ENCODE measurements at regions not wholly inside any gene's neighbourhood (a gene's known extent, or its start where the extent isn't known, plus 50 kb on each side); places are given as distances from the start of the nearest gene placed in this dataset.
"Not testable (repeated sequence)": the region's sequence is repeated elsewhere in the genome, so short reads cannot be mapped to it uniquely, and the experiment has no call there.

DNA sequence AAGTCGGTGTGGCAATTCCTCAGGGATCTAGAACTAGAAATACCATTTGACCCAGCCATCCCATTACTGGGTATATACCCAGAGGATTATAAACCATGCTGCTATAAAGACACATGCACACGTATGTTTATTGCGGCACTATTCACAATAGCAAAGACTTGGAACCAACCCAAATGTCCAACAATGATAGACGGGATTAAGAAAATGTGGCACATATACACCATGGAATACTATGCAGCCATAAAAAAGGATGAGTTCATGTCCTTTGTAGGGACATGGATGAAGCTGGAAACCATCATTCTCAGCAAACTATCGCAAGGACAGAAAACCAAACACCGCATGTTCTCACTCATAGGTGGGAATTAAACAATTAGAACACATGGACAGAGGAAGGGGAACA lies 80.6 kb upstream of the ST3GAL5 start:
- DNase-seq, result not testable (repeated sequence)

DNA sequence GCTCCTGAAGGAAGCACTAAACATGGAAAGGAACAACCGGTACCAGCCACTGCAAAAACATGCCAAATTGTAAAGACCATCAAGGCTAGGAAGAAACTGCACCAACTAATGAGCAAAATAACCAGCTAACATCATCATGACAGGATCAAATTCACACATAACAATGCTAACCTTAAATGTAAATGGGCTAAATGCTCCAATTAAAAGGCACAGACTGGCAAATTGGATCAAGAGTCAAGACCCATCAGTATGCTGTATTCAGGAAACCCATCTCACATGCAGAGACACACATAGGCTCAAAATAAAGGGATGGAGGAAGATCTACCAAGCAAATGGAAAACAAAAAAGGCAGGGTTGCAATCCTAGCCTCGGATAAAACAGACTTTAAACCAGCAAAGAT lies 77.0 kb upstream of the ST3GAL5 start:
- POLR2A ChIA-PET; DNase-seq; H3K4me1 Mint-ChIP-seq; H3K27ac Mint-ChIP-seq; H3K4me3 Mint-ChIP-seq; H3K27me3 Mint-ChIP-seq; H3K36me3 Mint-ChIP-seq; ATAC-seq (ENCODE audit: low read depth): not testable (repeated sequence)
- peaks cover 14% of the 10 kb centered on the region for H3K9me3 Mint-ChIP-seq

More for the DNA sequence above, 80.6 kb upstream of the ST3GAL5 start:
- H3K27ac Mint-ChIP-seq; H3K27me3 Mint-ChIP-seq; H3K36me3 Mint-ChIP-seq; POLR2A ChIA-PET; H3K4me1 Mint-ChIP-seq; ATAC-seq (ENCODE audit: low read depth); H3K4me3 Mint-ChIP-seq: not testable (repeated sequence)
- H3K9me3 Mint-ChIP-seq, result peaks cover 24% of the 10 kb centered on the region

DNA sequence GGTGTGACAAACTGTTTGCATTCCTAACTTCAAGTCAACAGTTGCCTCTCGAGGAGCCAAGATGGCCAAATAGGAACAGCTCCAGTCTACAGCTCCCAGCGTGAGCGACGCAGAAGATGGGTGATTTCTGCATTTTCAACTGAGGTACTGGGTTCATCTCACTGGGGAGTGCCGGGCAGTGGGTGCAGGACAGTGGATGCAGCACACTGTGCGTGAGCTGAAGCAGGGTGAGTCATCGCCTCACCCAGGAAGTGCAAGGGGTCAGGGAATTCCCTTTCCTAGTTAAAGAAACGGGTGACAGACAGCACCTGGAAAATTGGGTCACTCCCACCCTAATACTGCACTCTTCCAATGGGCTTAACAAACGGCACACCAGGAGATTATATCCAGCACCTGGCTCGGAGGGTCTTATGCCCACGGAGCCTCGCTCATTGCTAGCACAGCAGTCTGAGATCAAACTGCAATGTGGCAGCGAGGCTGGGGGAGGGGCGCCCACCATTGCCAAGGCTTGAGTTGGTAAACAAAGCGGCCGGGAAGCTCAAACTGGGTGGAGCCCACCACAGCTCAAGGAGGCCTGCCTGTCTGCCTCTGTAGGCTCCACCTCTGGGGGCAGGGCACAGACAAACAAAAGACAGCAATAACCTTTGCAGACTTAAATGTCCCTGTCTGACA lies 75.1 kb upstream of the ST3GAL5 start:
- H3K36me3 Mint-ChIP-seq; H3K4me1 Mint-ChIP-seq; H3K27me3 Mint-ChIP-seq; DNase-seq; H3K4me3 Mint-ChIP-seq; ATAC-seq (ENCODE audit: low read depth); H3K27ac Mint-ChIP-seq: not testable (repeated sequence)
- peaks cover 12% of the 10 kb centered on the region for H3K9me3 Mint-ChIP-seq
- POLR2A ChIA-PET, result interaction anchor here (1.1 kb wide), 1 partner anchor 35 kb away, joined by 3 read pairs; no protein-coding TSS in a partner anchor

DNA sequence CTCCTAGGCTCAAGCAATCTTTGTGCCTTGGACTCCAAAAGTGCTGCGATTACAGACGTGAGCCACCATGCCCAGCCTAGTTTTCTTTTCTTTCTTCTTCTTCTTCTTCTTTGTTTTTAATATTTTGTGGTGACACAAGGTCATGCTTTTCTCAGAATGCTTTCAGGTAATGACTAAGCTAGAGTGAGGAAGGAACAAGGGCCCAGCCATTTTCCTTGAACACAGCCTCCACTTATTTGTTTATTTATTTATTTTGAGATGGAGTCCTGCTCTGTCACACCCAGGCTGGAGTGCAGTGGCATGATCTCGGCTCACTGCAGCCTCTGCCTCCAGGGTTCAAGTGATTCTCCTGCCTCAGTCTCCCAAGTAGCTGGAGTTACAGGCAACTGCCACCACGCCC lies 74.3 kb upstream of the ST3GAL5 start:
- Mint-ChIP-seq H3K27ac (no peak overlapping the region), H3K36me3 (peaks cover 7% of the 10 kb centered on the region), H3K27me3 (peaks cover 3% of the 10 kb centered on the region), H3K9me3 (peaks cover 12% of the 10 kb centered on the region), H3K4me3 (no peak overlapping the region), H3K4me1 (peaks cover 7% of the 10 kb centered on the region)
- POLR2A ChIA-PET, result interaction anchor here (1.1 kb wide), 1 partner anchor 34 kb away, joined by 3 read pairs; no protein-coding TSS in a partner anchor
- DNase-seq (no peak), ATAC-seq (ENCODE audit: low read depth) (no peak)

DNA sequence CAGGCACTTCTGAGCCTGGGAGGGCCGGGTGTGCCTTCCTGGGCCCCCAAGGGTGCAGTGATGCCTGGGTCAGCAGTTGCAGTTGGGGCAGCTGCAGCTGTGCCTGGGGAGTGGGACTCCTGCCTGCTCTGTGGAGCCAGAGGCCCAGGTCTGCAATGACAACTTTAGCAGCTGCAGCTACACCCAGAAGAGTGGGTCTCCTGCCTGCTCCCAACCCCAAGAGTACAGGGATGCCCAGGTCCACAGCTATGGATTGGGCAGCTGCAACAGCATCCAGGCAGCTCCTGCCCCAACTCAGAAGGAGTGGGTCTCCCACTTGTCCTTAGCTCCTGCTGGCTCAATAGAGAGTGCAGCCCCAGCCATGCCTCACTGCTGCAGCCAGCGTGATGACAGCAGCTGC lies 73.0 kb upstream of the ST3GAL5 start:
- no peak overlapping the region for H3K27ac Mint-ChIP-seq
- peaks cover 7% of the 10 kb centered on the region for H3K36me3 Mint-ChIP-seq
- H3K4me1 Mint-ChIP-seq, result peaks cover 11% of the 10 kb centered on the region
- peaks cover 10% of the 10 kb centered on the region for H3K9me3 Mint-ChIP-seq
- DNase-seq (no peak), ATAC-seq (ENCODE audit: low read depth) (no peak)
- H3K27me3 Mint-ChIP-seq, result peaks cover under 1% of the 10 kb centered on the region
- no peak overlapping the region for H3K4me3 Mint-ChIP-seq
- POLR2A ChIA-PET, result no interaction called here

DNA sequence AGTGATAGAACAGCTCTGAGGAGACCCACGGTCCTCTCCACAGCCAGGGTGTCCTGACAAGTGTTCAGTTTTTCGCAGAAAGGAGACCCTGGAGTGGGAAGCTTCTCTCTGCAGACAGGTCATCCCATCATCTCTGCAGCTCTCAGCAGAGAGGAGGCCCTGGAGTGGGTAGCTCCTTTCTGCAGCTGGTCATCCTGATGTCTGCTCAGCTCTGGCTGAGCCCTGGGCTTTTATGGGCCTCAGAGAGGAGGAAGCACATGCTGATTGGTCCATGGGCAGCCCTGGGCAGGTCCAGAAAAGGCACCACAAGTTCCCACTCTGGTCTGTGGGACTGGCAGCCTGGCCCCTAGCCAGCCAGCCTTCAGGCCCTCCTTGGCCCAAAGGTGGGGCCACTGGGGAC lies 72.3 kb upstream of the ST3GAL5 start:
- Mint-ChIP-seq H3K36me3 (peaks cover 7% of the 10 kb centered on the region), H3K27ac (no peak overlapping the region)
- POLR2A ChIA-PET, result no interaction called here

DNA sequence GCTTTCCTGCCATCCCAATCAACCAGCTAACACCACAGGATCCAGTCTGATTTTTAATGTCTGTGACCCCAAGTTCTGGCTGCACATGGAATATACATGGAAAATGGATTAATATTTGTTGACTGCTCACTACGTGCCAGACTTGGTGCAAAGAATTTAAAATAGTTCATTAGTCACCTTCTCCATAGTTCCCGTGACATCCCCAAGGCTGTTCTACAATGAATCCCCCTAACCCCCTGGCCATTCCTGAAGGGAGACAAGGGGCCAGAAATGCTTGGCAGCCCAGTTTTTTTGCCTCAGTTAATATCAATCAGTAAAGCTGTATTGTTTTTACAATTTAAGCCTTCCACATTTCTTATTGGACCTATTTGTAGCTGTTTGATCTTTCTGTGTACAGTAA lies 71.0 kb upstream of the ST3GAL5 start:
- no peak overlapping the region for H3K27ac Mint-ChIP-seq
- no peak overlapping the region for H3K4me3 Mint-ChIP-seq
- H3K9me3 Mint-ChIP-seq, result peaks cover 5% of the 10 kb centered on the region
- H3K4me1 Mint-ChIP-seq, result peaks cover 14% of the 10 kb centered on the region
- DNase-seq, result no peak
- H3K36me3 Mint-ChIP-seq, result peaks cover 5% of the 10 kb centered on the region
- POLR2A ChIA-PET, result no interaction called here
- no peaks in the 10 kb centered on the region for H3K27me3 Mint-ChIP-seq
- ATAC-seq (ENCODE audit: low read depth), result no peak

More for the DNA sequence above, 72.3 kb upstream of the ST3GAL5 start:
- Mint-ChIP-seq H3K27me3 (no peaks in the 10 kb centered on the region), H3K4me1 (peaks cover 14% of the 10 kb centered on the region), H3K9me3 (peaks cover 10% of the 10 kb centered on the region), H3K4me3 (no peak overlapping the region)
- DNase-seq (no peak), ATAC-seq (ENCODE audit: low read depth) (no peak)

DNA sequence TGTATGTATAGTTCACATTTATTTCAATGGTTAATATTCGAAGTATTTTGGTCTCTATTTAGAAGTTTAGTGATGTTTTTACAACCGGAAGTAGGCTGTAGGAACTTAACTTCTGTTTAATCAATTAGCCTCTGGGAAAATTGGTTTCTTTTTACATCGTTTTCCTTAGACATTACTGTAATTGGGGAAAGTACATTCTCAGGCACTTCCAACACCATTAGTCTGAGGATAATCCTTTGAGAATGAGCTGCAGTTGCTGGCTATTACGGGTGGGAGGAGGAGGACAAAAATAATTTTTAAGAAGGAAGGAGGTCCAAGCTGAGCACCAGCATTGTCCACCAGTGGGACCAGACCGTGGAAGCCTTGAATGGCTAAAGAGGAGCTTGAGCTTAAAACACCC lies 70.4 kb upstream of the ST3GAL5 start:
- POLR2A ChIA-PET, result interaction anchor here (1.2 kb wide), 1 partner anchor 40 kb away, joined by 4 read pairs; no protein-coding TSS in a partner anchor
- H3K36me3 Mint-ChIP-seq, result peaks cover 5% of the 10 kb centered on the region

DNA sequence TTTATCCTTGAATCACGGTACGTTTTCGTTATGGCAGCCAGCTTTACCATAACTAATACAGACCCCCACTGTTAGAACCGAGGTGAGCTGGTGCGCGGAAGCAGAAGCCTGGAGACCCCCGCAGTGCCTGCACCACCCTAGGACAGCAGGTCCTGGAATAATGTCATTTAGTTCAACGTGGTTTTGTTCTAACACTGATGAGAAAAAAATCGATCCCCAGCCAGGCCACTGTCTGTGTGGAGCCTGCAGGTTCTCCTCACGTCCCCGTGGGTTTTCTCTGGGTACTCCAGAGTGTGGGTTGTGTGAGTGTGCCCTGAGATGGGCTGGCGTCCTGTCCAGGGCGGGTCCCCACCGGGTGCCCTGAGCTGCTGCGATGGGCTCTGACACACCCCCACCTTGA lies 69.9 kb upstream of the ST3GAL5 start:
- POLR2A ChIA-PET, result interaction anchor here (1.2 kb wide), 1 partner anchor 40 kb away, joined by 4 read pairs; no protein-coding TSS in a partner anchor

More for the DNA sequence above, 70.4 kb upstream of the ST3GAL5 start:
- Mint-ChIP-seq H3K4me1 (peaks cover 14% of the 10 kb centered on the region), H3K27me3 (no peaks in the 10 kb centered on the region), H3K4me3 (no peak overlapping the region), H3K27ac (no peak overlapping the region), H3K9me3 (peaks cover 5% of the 10 kb centered on the region)
- DNase-seq, result no peak
- no peak for ATAC-seq (ENCODE audit: low read depth)

DNA sequence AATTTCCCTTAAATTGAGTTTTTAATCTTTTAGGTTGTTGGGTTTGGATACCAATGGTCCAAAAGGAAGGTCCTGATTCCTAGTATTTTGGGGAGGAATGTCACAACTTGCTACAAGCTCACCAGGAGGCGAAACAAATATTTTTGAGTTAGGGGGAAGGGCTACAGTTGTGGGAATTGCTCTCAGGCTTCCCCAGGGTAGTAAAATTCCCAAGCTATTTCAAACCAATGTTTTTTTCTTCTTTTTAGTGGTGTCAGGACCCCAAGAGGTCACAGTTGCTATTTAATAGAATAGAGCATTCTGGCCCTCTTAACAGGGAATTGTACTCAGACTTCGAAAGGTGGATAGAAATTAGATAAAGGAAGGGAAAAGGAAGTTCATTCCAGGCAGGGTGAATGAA lies 68.5 kb upstream of the ST3GAL5 start:
- H3K9me3 Mint-ChIP-seq, result peaks cover 1% of the 10 kb centered on the region
- H3K4me3 Mint-ChIP-seq, result no peak overlapping the region
- no peak for ATAC-seq (ENCODE audit: low read depth)
- H3K4me1 Mint-ChIP-seq, result peaks cover 16% of the 10 kb centered on the region
- no peaks in the 10 kb centered on the region for H3K36me3 Mint-ChIP-seq
- no peaks in the 10 kb centered on the region for H3K27me3 Mint-ChIP-seq
- H3K27ac Mint-ChIP-seq, result no peak overlapping the region
- POLR2A ChIA-PET, result no interaction called here
- DNase-seq, result no peak

More for the DNA sequence above, 69.9 kb upstream of the ST3GAL5 start:
- Mint-ChIP-seq H3K36me3 (peaks cover 5% of the 10 kb centered on the region), H3K27me3 (no peaks in the 10 kb centered on the region), H3K27ac (no peak overlapping the region), H3K4me3 (no peak overlapping the region), H3K9me3 (peaks cover 5% of the 10 kb centered on the region), H3K4me1 (peaks cover 14% of the 10 kb centered on the region)
- ATAC-seq (ENCODE audit: low read depth) (no peak), DNase-seq (no peak)

DNA sequence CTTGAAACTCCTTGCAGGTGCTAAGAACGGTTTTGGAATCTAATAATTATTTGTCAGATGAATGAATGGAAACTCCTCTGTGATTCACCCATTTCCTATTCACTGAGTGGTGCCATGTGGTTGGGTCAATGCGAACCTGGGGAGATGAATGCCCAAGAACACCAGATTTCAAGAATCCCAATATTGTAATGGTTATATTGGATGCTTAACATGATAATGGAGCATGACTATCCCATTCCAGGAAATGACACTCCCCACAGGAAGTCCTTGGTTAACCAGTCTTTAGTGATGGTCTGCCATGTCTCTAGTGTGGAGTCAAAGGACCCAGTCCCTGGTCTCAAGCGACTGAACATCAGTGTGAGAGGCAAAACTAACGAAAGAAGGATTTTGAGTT lies 67.9 kb upstream of the ST3GAL5 start:
- no peak overlapping the region for H3K27ac Mint-ChIP-seq
- DNase-seq, result no peak
- no peaks in the 10 kb centered on the region for H3K36me3 Mint-ChIP-seq
- POLR2A ChIA-PET, result no interaction called here
- H3K27me3 Mint-ChIP-seq, result no peaks in the 10 kb centered on the region
- no peak overlapping the region for H3K4me3 Mint-ChIP-seq
- no peak for ATAC-seq (ENCODE audit: low read depth)
- peaks cover 16% of the 10 kb centered on the region for H3K4me1 Mint-ChIP-seq
- no peaks in the 10 kb centered on the region for H3K9me3 Mint-ChIP-seq

DNA sequence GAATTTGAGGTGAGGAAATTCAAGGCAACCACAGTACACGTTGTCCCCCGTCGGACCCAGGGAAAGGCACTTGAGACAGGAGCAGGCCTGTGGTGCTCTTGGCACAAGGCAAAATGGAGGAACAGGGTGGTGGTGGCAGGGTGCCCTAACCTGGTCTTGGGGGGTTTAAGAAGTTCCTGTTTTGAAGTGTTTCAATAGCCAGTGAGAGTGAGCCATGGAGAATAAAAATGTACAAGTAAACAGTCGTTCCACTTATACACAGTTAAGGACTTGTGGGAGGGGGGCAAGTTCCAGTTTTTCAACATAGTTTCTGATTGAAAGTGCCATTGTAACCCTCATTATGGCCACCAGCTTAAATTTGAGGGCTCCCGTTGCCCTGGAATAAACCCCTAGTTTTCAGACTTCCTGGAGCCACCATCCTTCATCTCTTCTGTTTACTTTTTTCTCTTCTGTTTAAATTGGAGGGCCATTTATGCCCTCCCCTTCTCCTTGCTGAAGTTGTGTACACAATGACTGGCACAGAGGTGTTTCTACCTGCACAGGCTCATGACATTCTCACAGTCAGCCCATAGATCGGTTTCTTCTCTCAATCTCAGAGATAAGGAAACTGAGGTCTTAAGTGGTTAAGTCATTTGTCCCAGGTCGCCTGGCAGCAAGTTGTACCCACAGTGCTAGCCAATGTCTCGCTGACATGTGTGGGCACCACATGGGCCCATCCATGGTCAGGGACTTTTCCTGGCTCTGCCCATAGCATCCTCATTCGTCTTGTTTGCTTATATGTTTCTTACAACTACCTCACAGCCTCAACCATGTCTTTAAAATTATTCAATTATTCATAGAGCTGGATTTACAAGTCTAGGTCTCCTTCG lies 66.0 kb upstream of the ST3GAL5 start:
- Mint-ChIP-seq H3K36me3 (no peaks in the 10 kb centered on the region), H3K27me3 (no peaks in the 10 kb centered on the region), H3K9me3 (no peaks in the 10 kb centered on the region), H3K27ac (no peak overlapping the region), H3K4me1 (peaks cover 16% of the 10 kb centered on the region), H3K4me3 (no peak overlapping the region)
- POLR2A ChIA-PET, result interaction anchor here (0.5 kb wide), 1 partner anchor 462 kb away, joined by 4 read pairs; no protein-coding TSS in a partner anchor
- no peak for DNase-seq
- ATAC-seq (ENCODE audit: low read depth), result no peak

DNA sequence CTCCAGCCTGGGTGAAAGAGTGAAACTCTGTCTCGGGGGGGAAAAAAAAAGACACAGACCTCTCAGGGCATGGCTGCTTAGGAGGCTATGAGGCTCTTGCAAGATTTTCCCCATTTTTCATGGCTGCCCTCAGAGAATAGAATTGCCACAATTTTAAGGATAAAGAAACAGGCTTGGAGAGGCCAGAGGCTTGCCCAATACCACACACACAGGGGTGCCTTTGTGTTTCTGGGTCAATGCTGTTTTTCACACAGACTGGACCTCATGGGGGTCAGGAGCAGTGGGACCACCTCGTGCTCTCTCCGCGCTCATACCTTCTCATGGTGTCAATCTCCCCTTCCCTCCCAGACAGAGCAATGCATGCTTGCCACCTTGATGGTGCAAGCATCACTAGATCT lies 65.4 kb upstream of the ST3GAL5 start:
- DNase-seq (no peak), ATAC-seq (ENCODE audit: low read depth) (no peak)
- Mint-ChIP-seq H3K4me1 (peaks cover 16% of the 10 kb centered on the region), H3K27ac (no peak overlapping the region), H3K9me3 (no peaks in the 10 kb centered on the region), H3K36me3 (no peaks in the 10 kb centered on the region), H3K4me3 (no peak overlapping the region), H3K27me3 (no peaks in the 10 kb centered on the region)
- POLR2A ChIA-PET, result interaction anchor here (0.5 kb wide), 1 partner anchor 462 kb away, joined by 4 read pairs; no protein-coding TSS in a partner anchor

DNA sequence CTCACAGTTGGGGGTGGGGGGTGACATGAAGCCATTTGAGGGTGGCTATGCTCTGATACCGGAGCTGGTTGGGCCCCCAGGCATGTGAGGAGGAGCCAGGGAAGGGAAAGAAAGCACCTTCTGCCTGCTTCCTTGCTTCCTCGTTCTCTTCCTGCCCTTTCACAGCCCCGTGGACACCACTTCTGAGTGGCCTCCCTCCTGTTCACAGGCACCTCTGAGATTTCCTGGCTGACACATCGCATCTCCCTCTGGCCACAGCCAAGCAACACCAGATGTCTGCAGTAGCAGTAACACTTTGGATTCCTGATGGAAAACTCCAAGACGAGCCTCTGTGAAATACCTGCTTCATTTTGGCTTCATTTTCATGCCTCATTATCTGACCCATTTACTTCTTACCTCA lies 64.7 kb upstream of the ST3GAL5 start:
- DNase-seq (no peak), ATAC-seq (ENCODE audit: low read depth) (no peak)
- peaks cover 1% of the 10 kb centered on the region for H3K9me3 Mint-ChIP-seq
- no peaks in the 10 kb centered on the region for H3K27me3 Mint-ChIP-seq
- POLR2A ChIA-PET, result no interaction called here
- H3K4me3 Mint-ChIP-seq, result no peak overlapping the region
- peaks cover 2% of the 10 kb centered on the region for H3K36me3 Mint-ChIP-seq
- no peak overlapping the region for H3K27ac Mint-ChIP-seq
- H3K4me1 Mint-ChIP-seq, result peaks cover 16% of the 10 kb centered on the region

Data from activated naive CD8-positive, alpha-beta T cell treated with anti-CD3 and anti-CD28 coated beads, Interleukin-2, amount 10 ng/mL, durations not matched to agents 7 days and 5 days (primary cell).